ENCODE measurements at regions not wholly inside any gene's neighbourhood (a gene's known extent, or its start where the extent isn't known, plus 50 kb on each side); places are given as distances from the start of the nearest gene placed in this dataset.

GRCh38 chr5:174315471-174315870, 270.0 kb downstream of the NSG2 start:
- no peak for DNase-seq (ENCODE audit: low read depth)
- no peak overlapping the region for H3K4me3 ChIP-seq (ENCODE audit: low read depth, low read length)
- no peak for TF ChIP-seq CTCF (IDR thresholded peaks at IDR 0.05; ENCODE audit: low read depth, low read length, missing control alignments)

GRCh38 chr5:174315871-174316270, 270.4 kb downstream of the NSG2 start:
- H3K4me3 ChIP-seq (ENCODE audit: low read depth, low read length) = no peak overlapping the region
- DNase-seq (ENCODE audit: low read depth) = no peak
- no peak for TF ChIP-seq CTCF (IDR thresholded peaks at IDR 0.05; ENCODE audit: low read depth, low read length, missing control alignments)

- TF ChIP-seq CTCF (IDR thresholded peaks at IDR 0.05; ENCODE audit: low read depth, low read length, missing control alignments) = no peak
- no peak for DNase-seq (ENCODE audit: low read depth)
- H3K4me3 ChIP-seq (ENCODE audit: low read depth, low read length) = no peak overlapping the region
These were observed 270.8 kb downstream of the NSG2 start for GRCh38 chr5:174316326-174316725.

- DNase-seq (ENCODE audit: low read depth) = no peak
- no peak overlapping the region for H3K4me3 ChIP-seq (ENCODE audit: low read depth, low read length)
- peak; percentile 83 for TF ChIP-seq CTCF (IDR thresholded peaks at IDR 0.05; ENCODE audit: low read depth, low read length, missing control alignments)
These were observed 271.9 kb downstream of the NSG2 start for GRCh38 chr5:174317256-174317894.

- no peak for TF ChIP-seq CTCF (IDR thresholded peaks at IDR 0.05; ENCODE audit: low read depth, low read length, missing control alignments)
- DNase-seq (ENCODE audit: low read depth) = no peak
- no peak overlapping the region for H3K4me3 ChIP-seq (ENCODE audit: low read depth, low read length)
These were observed 273.1 kb downstream of the NSG2 start for GRCh38 chr5:174318578-174318977.

- no peak for TF ChIP-seq CTCF (IDR thresholded peaks at IDR 0.05; ENCODE audit: low read depth, low read length, missing control alignments)
- DNase-seq (ENCODE audit: low read depth) = no peak
These were observed 274.0 kb downstream of the NSG2 start for GRCh38 chr5:174319551-174319950.

GRCh38 chr5:174320051-174320450, 274.5 kb downstream of the NSG2 start:
- no peak overlapping the region for H3K4me3 ChIP-seq (ENCODE audit: low read depth, low read length)
- no peak for DNase-seq (ENCODE audit: low read depth)
- TF ChIP-seq CTCF (IDR thresholded peaks at IDR 0.05; ENCODE audit: low read depth, low read length, missing control alignments) = no peak

More at GRCh38 chr5:174319551-174319950, 274.0 kb downstream of the NSG2 start:
- H3K4me3 ChIP-seq (ENCODE audit: low read depth, low read length) = no peak overlapping the region

All from GM12864 (cell line).